ENCODE measurements at regions not wholly inside any gene's neighbourhood (a gene's known extent, or its start where the extent isn't known, plus 50 kb on each side); places are given as distances from the start of the nearest gene placed in this dataset.

- DNase-seq (ENCODE audit: low spot score), result no peak
- BruUV-seq (replicated peaks), result no TSS peak
- H3K4me1 ChIP-seq (ENCODE audit: insufficient read depth, low read length, poor library complexity, severe bottlenecking), result no peaks in the 10 kb centered on the region
- no peak overlapping the region for H3K4me3 ChIP-seq (ENCODE audit: low read depth, low read length, poor library complexity, severe bottlenecking)
- intact Hi-C loops (cut with micrococcal nuclease; ENCODE audit: unreplicated experiment), result no loop called here
- ChIA-PET POLR2A (no interaction called here), CTCF (ENCODE audit: unreplicated experiment) (interaction anchor here (0.6 to 1.1 kb wide), 2 partner anchors 14 to 38 kb away, joined by 3 read pairs; no protein-coding TSS in a partner anchor)
- H3K36me3 ChIP-seq (ENCODE audit: insufficient read depth, low read length), result no peaks in the 10 kb centered on the region
- no peaks in the 10 kb centered on the region for H3K9me3 ChIP-seq (ENCODE audit: low read length)
- no peak for TF ChIP-seq EZH2phosphoT487 (IDR thresholded peaks at IDR 0.05; ENCODE audit: borderline replicate concordance, low read depth, low read length)
- TF ChIP-seq, protein P1, sequence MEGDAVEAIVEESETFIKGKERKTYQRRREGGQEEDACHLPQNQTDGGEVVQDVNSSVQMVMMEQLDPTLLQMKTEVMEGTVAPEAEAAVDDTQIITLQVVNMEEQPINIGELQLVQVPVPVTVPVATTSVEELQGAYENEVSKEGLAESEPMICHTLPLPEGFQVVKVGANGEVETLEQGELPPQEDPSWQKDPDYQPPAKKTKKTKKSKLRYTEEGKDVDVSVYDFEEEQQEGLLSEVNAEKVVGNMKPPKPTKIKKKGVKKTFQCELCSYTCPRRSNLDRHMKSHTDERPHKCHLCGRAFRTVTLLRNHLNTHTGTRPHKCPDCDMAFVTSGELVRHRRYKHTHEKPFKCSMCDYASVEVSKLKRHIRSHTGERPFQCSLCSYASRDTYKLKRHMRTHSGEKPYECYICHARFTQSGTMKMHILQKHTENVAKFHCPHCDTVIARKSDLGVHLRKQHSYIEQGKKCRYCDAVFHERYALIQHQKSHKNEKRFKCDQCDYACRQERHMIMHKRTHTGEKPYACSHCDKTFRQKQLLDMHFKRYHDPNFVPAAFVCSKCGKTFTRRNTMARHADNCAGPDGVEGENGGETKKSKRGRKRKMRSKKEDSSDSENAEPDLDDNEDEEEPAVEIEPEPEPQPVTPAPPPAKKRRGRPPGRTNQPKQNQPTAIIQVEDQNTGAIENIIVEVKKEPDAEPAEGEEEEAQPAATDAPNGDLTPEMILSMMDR (conservative IDR thresholded peaks at IDR 0.05; ENCODE audit: low read length), result no peak
- no peak overlapping the region for H3K27ac ChIP-seq (ENCODE audit: low read depth, low read length, poor library complexity, severe bottlenecking)
- H4K20me1 ChIP-seq (ENCODE audit: insufficient read depth, low read length), result no peaks in the 10 kb centered on the region
- H3K79me2 ChIP-seq (ENCODE audit: insufficient read depth, low read depth, low read length), result no peaks in the 10 kb centered on the region
- no peak overlapping the region for H2AFZ ChIP-seq (ENCODE audit: low read length)
- no peaks in the 10 kb centered on the region for H3K9me2 ChIP-seq (ENCODE audit: insufficient read depth, low read length)
- H3K4me2 ChIP-seq (ENCODE audit: low read length), result no peak overlapping the region
These were observed 96.8 kb upstream of the THY1 start for GRCh38 chr11:119519796-119520195.

GRCh38 chr11:119518746-119519730, 96.1 kb upstream of the THY1 start:
- H3K27ac ChIP-seq (ENCODE audit: low read depth, low read length, poor library complexity, severe bottlenecking), result no peak overlapping the region
- H3K9me2 ChIP-seq (ENCODE audit: insufficient read depth, low read length), result no peaks in the 10 kb centered on the region
- no peaks in the 10 kb centered on the region for H3K4me1 ChIP-seq (ENCODE audit: insufficient read depth, low read length, poor library complexity, severe bottlenecking)
- H3K36me3 ChIP-seq (ENCODE audit: insufficient read depth, low read length), result no peaks in the 10 kb centered on the region
- H2AFZ ChIP-seq (ENCODE audit: low read length), result no peak overlapping the region
- POLR2A ChIA-PET, result interaction anchor here (0.7 kb wide), 1 partner anchor 49 kb away, joined by 7 read pairs; no protein-coding TSS in a partner anchor
- no peaks in the 10 kb centered on the region for H3K79me2 ChIP-seq (ENCODE audit: insufficient read depth, low read depth, low read length)
- no peak overlapping the region for H3K4me2 ChIP-seq (ENCODE audit: low read length)
- CTCF ChIA-PET (ENCODE audit: unreplicated experiment), result interaction anchor here (0.5 to 1.1 kb wide), 2 partner anchors 15 to 730 kb away, joined by 3 to 4 read pairs; no protein-coding TSS in a partner anchor
- BruUV-seq (replicated peaks), result no TSS peak
- intact Hi-C loops (cut with micrococcal nuclease; ENCODE audit: unreplicated experiment), result no loop called here
- H4K20me1 ChIP-seq (ENCODE audit: insufficient read depth, low read length), result no peaks in the 10 kb centered on the region
- no peaks in the 10 kb centered on the region for H3K9me3 ChIP-seq (ENCODE audit: low read length)
- TF ChIP-seq EZH2phosphoT487 (IDR thresholded peaks at IDR 0.05; ENCODE audit: borderline replicate concordance, low read depth, low read length), result no peak
- TF ChIP-seq, protein P1 (conservative IDR thresholded peaks at IDR 0.05; ENCODE audit: low read length), result no peak
- H3K4me3 ChIP-seq (ENCODE audit: low read depth, low read length, poor library complexity, severe bottlenecking), result no peak overlapping the region
- peak; percentile 10 for DNase-seq (ENCODE audit: low spot score)

All from OCI-LY7 (cell line).